ENCODE measurements at regions not wholly inside any gene's neighbourhood (a gene's known extent, or its start where the extent isn't known, plus 50 kb on each side); places are given as distances from the start of the nearest gene placed in this dataset.

DNA sequence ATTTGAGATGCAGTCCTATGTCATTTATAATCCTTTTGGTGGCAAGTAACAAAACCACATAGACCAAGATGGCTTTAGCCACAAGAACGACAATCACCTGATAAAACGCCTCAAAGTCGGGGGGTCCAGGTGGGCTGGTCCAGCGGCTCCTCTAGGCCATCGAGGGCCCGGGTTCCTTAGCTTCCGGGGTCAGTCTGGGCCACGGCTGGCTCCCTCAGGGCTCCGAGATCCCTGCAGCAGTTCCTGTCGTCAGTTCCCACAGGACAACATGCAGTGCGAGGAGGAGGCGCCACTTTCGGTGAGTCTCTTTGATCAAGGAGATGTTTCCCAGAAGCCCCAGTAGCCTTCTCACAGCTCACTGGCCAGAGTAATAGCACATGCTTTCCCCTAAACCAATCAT lies 574.6 kb downstream of the AACS start:
- DNase-seq (ENCODE audit: low read depth in 4 of 4, low spot score in 3 of 4), result no peak

- DNase-seq (ENCODE audit: low read depth in 4 of 4, low spot score in 3 of 4), result no peak
These were observed 577.8 kb downstream of the AACS start for GRCh38 chr12:125643055-125643454.

GRCh38 chr12:125645724-125646123 lies 580.5 kb downstream of the AACS start:
- no peak for DNase-seq (ENCODE audit: low read depth in 4 of 4, low spot score in 3 of 4)

DNA sequence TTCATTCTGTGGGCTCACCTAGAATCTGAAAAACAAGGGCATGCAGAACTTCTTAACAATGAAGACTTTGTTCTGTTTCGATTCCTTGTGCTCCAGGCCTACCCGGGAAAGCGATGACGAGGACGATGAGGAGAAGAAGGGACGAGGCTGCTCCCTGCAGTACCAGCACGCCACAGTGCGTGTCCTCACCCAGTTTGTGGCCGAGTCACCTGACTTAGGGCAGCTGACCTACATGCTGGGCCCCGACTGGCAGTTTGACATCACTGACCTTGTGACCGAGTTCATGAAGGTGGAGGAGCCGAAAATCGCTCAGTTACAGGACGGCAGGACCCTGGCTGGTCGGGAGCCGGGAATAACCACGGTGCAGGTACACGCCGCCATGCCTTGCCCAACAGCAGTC lies 585.4 kb downstream of the AACS start:
- DNase-seq (ENCODE audit: low read depth in 4 of 4, low spot score in 3 of 4), result no peak

- no peak for DNase-seq (ENCODE audit: low read depth in 4 of 4, low spot score in 3 of 4)
These were observed 586.4 kb downstream of the AACS start for GRCh38 chr12:125651625-125652024.

DNA sequence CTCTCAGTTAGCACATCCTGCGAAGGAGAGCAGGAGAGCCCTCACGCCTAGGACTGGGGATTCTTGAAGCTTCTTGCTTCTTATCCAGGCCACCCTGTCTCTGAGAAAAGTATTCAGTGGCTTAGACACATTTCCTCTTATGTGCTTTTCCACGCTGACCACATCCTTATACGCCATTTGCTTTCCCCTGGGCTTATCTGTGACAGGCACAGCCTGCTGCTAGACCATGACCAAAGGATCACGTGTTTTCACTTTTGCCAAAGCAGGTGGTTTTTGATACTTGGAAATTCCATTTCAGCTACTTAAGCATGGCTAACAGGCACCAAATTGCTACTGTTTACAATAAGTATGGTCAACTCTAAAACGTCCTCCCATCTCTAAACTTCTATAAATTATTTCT lies 587.4 kb downstream of the AACS start:
- DNase-seq (ENCODE audit: low read depth in 4 of 4, low spot score in 3 of 4), result no peak

GRCh38 chr12:125657681-125658080 lies 592.4 kb downstream of the AACS start:
- DNase-seq (ENCODE audit: low read depth in 4 of 4, low spot score in 3 of 4), result no peak

DNA sequence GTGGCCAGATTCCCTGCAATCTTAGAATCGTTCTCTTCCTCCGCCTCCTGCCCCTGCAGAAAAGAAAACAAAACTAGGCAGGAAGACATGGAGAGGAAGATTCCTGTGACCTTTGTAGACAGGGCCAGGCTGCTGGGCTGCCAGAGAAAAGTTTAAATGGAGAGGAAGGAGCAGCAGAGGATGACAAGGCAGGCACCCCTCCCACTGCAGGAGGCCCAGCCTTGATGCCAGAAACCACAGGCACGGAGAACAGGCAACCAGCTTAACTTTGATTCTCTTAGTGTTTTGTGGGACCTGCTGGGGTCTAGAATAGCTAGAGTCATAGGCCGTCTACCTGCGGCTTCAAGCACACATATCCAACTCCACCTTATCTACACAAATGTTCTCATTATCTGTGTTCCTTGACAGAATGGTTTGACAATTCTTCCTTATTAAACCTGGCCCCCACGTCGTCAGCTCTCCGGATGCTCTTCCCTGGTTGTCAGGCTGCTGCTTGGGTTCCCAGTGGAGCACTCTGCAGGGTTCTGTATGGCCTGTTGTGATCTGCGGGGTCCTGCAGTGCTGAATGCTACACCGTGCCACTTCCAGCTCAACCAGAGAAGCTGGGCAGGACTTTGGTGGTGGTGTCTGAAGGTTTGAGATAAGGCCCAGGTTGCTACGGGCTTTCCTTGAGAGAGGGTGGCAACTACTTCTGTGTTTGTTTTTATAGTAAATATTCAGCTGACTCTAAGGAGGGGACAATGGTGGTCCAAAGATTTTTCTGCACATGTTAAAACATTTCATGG lies 609.5 kb downstream of the AACS start:
- DNase-seq (ENCODE audit: low read depth in 4 of 4, low spot score in 3 of 4), result no peak

GRCh38 chr12:125676366-125676765 lies 611.1 kb downstream of the AACS start:
- no peak for DNase-seq (ENCODE audit: low read depth in 4 of 4, low spot score in 3 of 4)

DNA sequence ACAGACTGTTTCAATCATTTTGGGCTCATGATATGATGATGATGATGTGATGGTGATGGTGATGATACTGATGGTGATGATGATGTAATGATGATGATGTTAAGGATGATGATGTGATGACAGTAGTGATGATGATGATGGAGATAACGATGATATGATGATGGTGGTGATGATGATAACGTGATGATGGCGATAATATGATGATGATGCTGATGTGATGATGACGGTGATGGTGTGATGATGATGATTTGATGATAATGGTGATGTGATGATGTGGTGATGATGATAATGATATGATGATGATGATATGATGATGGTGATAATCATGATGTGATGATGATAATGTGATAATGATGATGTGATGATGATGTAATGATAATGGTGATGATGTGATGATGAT lies 612.6 kb downstream of the AACS start:
- no peak for DNase-seq (ENCODE audit: low read depth in 4 of 4, low spot score in 3 of 4)

- DNase-seq (ENCODE audit: low read depth in 4 of 4, low spot score in 3 of 4), result no peak
These were observed 613.4 kb downstream of the AACS start for GRCh38 chr12:125678589-125678993.

- DNase-seq (ENCODE audit: low read depth in 4 of 4, low spot score in 3 of 4), result peak in 2 of 4 donors; percentile 3 to 18
These were observed 618.6 kb downstream of the AACS start for GRCh38 chr12:125683748-125684381.

DNA sequence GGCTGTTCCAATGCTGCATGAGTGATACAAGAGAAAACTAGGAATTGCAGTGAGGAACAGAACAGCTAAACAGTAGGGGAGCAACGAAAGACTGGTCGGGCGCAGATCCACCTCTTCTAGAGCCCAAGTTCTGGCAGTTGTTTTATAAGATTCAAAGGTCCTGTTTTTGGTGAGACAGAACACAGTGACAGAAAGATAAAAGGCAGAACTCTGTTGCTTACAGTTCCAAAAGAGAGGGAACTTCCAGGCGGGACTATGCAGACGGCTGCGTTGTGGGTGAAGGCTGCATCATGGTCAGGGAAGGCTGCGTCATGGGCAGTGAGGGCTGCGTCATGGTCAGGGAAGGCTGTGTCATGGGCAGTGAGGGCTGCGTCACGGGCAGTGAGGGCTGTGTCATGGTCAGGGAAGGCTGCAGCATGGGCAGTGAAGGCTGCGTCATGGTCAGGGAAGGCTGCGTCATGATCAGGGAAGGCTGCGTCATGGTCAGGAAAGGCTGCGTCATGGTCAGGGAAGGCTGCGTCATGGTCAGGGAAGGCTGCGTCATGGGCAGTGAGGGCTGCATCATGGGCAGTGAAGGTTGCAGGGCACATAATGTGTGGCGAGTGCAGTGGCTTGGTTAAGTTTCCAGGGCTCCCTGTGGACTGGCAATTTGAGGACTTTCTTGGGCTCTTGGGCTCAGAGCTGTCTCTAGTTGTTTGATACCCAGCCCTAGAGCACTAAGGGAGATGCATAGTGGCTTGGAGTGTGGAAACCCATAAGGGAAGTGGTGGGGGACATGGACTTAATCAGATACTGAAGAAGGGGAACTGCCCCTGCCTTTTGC lies 619.9 kb downstream of the AACS start:
- no peak for DNase-seq (ENCODE audit: low read depth in 4 of 4, low spot score in 3 of 4)

DNA sequence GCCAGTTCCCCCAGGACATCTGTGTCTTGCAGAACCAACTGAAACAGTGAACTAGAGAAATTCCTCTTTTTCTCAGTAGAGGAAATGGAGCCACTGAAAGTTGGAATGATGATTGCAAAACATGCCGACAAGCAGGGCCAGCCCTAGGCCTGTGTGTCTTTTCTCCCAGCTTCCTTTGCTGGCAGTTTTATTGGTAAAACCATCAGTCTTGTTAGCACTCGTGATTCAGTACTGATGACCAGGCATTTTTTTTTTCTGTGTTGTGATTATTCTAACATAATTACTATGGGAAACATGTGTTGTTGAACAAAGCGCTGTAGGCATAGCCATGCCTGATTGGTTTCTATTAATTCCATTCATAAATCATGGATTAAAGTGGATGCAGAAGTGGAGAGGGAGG lies 620.7 kb downstream of the AACS start:
- peak; percentile 8 to 44 (median 33) for DNase-seq (ENCODE audit: low read depth in 4 of 4, low spot score in 3 of 4)

DNA sequence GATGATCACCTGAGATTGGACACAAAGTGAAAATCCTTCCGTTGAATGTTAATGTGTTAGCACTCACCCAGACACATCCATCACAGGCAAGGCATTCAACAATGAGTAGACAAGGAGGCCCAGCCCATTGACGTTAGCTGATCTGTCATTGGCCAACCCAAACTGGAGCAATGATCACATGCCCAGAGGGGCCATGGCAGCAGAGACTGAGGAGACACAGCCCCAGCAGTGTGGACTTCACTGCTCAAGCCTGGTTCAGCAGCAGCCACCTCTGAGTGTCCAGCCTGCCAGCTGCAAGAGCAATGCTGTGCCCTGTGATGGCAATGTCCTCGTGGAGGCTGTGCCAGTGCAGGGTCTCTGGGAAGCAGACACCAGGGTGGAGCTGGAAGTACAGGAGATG lies 622.2 kb downstream of the AACS start:
- DNase-seq (ENCODE audit: low read depth in 4 of 4, low spot score in 3 of 4), result no peak

- DNase-seq (ENCODE audit: low read depth in 4 of 4, low spot score in 3 of 4), result no peak
These were observed 622.6 kb downstream of the AACS start for GRCh38 chr12:125687820-125688219.

- DNase-seq (ENCODE audit: low read depth in 4 of 4, low spot score in 3 of 4), result no peak
These were observed 623.0 kb downstream of the AACS start for GRCh38 chr12:125688223-125688622.

- DNase-seq (ENCODE audit: low read depth in 4 of 4, low spot score in 3 of 4), result no peak
These were observed 623.6 kb downstream of the AACS start for GRCh38 chr12:125688881-125689280.

DNA sequence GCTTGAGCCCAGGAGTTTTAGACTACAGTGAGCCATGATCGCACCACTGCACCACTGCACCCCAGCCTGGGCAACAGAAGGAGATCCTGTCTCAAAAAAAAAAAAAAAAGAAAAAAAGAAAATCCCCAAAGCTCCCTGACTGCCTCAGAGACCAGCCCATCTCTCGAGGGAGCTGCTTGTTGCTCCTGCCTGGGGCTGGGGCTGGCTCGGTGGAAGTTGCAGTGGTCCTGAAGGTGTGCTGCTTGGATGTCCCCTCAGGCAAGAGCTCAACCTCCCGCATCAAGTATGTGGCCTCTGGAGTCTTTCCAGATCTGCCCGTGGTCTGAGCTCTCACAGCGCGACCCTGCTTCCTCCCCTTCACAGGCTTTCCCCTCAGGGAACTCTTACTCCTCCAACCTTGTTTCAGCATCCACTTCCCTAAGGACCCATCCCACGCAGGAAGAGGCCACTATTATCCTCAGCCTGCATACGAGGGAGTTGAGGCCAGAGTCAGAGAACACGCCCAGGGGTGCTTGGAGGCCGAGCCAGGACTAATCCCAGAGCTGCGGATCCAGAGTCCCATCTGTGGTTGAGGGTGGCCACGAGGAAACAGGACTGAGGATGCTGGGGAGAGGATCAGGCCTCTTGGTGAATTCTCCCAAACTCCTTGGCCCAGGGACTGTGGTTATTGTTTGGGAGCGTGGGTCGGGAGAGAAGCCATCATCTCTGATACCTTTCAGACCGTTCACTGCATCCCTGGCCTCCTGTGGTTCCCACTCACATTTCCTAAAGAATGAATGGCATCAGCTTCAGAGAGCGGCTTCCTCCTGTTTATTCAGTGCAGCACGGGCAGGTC lies 624.6 kb downstream of the AACS start:
- no peak for DNase-seq (ENCODE audit: low read depth in 4 of 4, low spot score in 3 of 4)

- no peak for DNase-seq (ENCODE audit: low read depth in 4 of 4, low spot score in 3 of 4)
These were observed 625.6 kb downstream of the AACS start for GRCh38 chr12:125690841-125691240.

DNA sequence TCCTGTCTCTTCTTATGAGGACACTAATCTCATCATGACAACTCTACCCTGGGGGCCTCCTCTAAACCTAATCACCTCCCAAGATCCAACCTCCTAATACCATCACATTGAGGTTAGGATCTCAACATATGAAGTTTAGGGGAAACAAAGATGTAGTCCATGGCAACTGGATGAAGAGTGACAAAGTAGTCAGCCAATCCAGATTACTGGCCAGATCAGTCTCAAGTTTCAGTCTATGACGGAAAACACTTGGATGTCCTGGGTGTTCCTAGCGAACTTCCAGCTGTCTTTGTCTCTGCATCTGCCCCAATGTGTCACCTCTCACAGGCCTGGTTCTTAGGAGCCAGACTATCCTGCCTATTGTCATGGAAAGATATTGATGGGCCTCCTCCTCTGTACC lies 630.8 kb downstream of the AACS start:
- DNase-seq (ENCODE audit: low read depth in 4 of 4, low spot score in 3 of 4), result no peak

Data from right renal pelvis (tissue), 4 donors.